Neural crest cell (in vitro differentiated cells): ENCODE measurements at regions not wholly inside any gene's neighbourhood (a gene's known extent, or its start where the extent isn't known, plus 50 kb on each side); places are given as distances from the start of the nearest gene placed in this dataset.

ENCODE experiments used
- DNase-seq: peaks from one replicate; pipeline ENCODE4 v3.0.0; 2021; ENCODE audit warnings: low read depth, mixed read lengths, low spot score
- H3K27ac Mint-ChIP-seq: one replicate; pipeline ENCODE4 v1.8.0; 2021; ENCODE audit warnings: mild to moderate bottlenecking, mixed read lengths; ENCODE audit not compliant: unreplicated experiment
- H3K27me3 Mint-ChIP-seq: 2 replicates; pipeline ENCODE4 v1.8.0; 2021; ENCODE audit warnings: low read depth, mild to moderate bottlenecking, mixed read lengths
- H3K36me3 Mint-ChIP-seq: 2 replicates; pipeline ENCODE4 v1.8.0; 2021; ENCODE audit warnings: low read depth, mild to moderate bottlenecking, mixed read lengths
- H3K4me1 Mint-ChIP-seq: 2 replicates; pipeline ENCODE4 v1.8.0; 2021; ENCODE audit warnings: mixed read lengths
- H3K4me3 Mint-ChIP-seq: one replicate; pipeline ENCODE4 v1.8.0; 2021; ENCODE audit warnings: mild to moderate bottlenecking, mixed read lengths
- H3K9me3 Mint-ChIP-seq: 2 replicates; pipeline ENCODE4 v1.8.0; 2021; ENCODE audit warnings: mixed read lengths
- TF ChIP-seq, protein P1 (sequence below): fragments of 200-600 bp; sonication (generic); conservative IDR thresholded peaks from 2 replicates; pipeline ENCODE4 v1.5.0; 2021; ENCODE audit warnings: antibody characterized with exemption, mild to moderate bottlenecking

DNA sequence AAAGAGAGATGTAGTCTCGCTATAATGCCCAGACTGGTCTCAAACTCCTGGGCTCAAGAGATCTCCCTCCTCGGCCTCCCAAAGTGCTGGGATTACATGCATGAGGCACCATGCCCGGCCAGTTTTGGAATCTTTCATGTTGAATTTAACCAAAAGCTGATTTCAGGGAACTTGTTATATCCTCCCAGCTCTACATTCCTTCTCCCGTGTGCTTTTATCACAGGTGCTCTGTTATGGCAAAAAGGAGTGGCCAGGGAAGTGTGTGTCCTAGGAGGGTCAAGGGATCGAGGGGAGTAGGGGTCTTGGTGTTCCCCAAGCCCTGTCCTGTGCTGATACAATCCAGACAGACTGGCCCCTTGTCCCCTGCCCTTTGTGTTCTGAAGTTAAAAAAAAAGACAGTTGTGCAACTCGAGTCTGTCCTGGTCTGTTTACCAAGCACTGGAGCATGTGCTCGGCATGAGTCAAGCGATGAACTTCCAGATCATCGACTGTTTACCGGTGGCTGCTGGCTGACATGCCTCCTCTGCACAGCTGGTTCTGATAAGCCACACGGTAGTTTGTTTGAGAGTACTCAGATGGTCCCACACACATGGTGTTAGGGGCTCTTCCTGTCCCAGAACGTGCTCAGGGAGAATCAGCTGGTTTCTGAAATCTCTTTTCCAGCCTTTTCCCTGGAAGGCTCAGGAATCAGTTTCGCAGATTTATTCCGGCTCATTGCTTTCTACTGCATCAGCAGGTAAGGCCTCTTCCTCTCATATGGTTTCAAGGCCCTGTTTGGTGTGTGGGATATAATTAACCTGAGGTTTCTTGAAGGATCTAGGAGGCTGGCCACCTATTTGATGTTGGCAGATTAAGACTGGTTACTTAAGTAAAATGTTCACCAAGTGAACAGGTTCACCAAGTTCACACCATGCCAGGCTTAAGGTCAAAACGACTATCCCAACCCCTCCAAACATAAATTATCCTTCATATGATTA is 52.6 kb upstream of the NAA20 start:
- H3K4me1 Mint-ChIP-seq: no peaks in the 10 kb centered on the region
- peaks cover 5% of the 10 kb centered on the region for H3K36me3 Mint-ChIP-seq
- H3K27ac Mint-ChIP-seq: no peak overlapping the region
- H3K9me3 Mint-ChIP-seq: no peaks in the 10 kb centered on the region
- H3K4me3 Mint-ChIP-seq: no peak overlapping the region
- TF ChIP-seq, protein P1, sequence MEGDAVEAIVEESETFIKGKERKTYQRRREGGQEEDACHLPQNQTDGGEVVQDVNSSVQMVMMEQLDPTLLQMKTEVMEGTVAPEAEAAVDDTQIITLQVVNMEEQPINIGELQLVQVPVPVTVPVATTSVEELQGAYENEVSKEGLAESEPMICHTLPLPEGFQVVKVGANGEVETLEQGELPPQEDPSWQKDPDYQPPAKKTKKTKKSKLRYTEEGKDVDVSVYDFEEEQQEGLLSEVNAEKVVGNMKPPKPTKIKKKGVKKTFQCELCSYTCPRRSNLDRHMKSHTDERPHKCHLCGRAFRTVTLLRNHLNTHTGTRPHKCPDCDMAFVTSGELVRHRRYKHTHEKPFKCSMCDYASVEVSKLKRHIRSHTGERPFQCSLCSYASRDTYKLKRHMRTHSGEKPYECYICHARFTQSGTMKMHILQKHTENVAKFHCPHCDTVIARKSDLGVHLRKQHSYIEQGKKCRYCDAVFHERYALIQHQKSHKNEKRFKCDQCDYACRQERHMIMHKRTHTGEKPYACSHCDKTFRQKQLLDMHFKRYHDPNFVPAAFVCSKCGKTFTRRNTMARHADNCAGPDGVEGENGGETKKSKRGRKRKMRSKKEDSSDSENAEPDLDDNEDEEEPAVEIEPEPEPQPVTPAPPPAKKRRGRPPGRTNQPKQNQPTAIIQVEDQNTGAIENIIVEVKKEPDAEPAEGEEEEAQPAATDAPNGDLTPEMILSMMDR: no peak
- H3K27me3 Mint-ChIP-seq: no peaks in the 10 kb centered on the region
- DNase-seq: no peak

- no peak overlapping the region for H3K27ac Mint-ChIP-seq
- no peak for DNase-seq
Observed at GRCh38 chr20:19966840-19967239, 50.3 kb upstream of the NAA20 start.

More at GRCh38 chr20:19966840-19967239, 50.3 kb upstream of the NAA20 start:
- Mint-ChIP-seq H3K9me3 (no peaks in the 10 kb centered on the region), H3K4me3 (no peak overlapping the region), H3K4me1 (no peaks in the 10 kb centered on the region), H3K36me3 (peaks cover 5% of the 10 kb centered on the region), H3K27me3 (no peaks in the 10 kb centered on the region)
- TF ChIP-seq, protein P1: no peak
